ENCODE measurements at regions not wholly inside any gene's neighbourhood (a gene's known extent, or its start where the extent isn't known, plus 50 kb on each side); places are given as distances from the start of the nearest gene placed in this dataset.

DNA sequence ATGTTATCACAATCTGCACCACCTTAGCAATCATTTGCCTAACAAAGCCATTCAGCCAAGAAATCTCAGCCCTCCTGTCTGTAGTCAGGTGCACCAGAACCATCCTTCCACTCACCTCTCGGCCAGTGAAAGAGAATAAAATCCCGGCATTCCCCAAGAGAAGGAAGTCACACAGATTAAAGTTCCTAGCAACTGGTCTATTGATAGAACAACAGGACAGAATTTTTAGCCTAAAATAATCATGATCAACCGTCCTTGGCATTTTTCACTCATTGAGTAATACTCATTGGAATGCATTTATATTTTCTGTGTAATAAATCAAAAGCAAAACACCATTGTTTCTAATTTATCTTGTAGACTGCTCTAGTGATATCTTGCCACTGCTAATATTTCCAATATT, 85.7 kb upstream of the CDH4 start:
- no peak for DNase-seq (ENCODE audit: low read depth in 2 of 2, low spot score in 1 of 2)

DNA sequence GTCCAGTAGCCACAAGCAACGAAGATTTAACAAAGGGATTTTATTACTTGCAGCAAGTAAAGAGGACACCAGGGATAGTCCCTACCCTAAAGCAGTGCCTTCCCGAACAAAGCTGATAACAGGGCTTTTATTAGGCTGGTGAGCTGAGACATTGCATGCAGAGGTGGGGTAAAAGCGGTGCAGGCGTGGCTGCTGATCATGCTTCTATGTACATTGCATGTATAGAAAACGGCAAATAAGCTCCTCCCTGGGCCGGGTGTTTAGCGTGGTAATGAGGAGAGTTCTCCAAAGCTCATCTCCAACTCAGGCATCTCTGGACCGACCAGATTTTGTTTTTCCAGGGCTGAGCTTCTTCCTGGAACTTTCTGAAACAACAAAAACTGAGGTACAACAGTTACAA, 83.5 kb upstream of the CDH4 start:
- no peak for DNase-seq (ENCODE audit: low read depth in 2 of 2, low spot score in 1 of 2)

DNA sequence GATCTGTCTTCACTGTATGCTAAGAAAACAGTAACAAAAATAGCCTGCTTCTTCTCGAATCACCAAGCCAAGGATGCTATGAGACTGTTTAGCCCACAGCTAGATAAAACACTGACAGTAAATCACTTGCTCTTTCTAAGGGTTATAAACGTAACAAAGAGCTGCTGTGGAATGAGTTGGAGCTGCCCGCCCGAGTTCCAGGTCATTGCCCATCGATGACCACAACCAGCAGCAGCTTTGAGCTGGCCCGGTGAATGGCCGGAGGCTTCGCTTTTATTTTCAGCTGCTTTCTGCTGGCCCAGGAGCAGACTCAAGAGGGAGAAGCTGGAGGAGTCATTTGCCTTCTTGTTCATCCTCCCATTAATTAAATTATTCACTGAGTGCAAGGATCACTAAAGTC, 82.2 kb upstream of the CDH4 start:
- DNase-seq (ENCODE audit: low read depth in 2 of 2, low spot score in 1 of 2): no peak

- DNase-seq (ENCODE audit: low read depth in 2 of 2, low spot score in 1 of 2): no peak
Measured at GRCh38 chr20:61170496-61171320, 81.4 kb upstream of the CDH4 start.

DNA sequence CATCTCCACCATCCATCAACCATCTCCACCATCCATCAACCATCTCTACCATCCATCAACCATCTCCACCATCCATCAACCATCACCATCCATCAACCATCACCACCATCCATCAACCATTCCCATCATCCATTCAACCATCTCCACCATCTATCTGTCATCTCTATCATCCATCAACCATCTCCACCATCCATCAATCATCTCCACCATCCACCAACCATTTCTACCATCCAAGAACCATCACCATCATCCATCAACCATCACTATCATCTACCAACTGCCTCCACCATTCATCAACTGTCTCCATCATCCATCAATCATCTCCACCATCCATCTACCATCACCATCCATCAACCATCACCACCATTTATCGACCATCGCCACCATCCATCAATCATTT, 78.8 kb upstream of the CDH4 start:
- no peak for DNase-seq (ENCODE audit: low read depth in 2 of 2, low spot score in 1 of 2)

DNA sequence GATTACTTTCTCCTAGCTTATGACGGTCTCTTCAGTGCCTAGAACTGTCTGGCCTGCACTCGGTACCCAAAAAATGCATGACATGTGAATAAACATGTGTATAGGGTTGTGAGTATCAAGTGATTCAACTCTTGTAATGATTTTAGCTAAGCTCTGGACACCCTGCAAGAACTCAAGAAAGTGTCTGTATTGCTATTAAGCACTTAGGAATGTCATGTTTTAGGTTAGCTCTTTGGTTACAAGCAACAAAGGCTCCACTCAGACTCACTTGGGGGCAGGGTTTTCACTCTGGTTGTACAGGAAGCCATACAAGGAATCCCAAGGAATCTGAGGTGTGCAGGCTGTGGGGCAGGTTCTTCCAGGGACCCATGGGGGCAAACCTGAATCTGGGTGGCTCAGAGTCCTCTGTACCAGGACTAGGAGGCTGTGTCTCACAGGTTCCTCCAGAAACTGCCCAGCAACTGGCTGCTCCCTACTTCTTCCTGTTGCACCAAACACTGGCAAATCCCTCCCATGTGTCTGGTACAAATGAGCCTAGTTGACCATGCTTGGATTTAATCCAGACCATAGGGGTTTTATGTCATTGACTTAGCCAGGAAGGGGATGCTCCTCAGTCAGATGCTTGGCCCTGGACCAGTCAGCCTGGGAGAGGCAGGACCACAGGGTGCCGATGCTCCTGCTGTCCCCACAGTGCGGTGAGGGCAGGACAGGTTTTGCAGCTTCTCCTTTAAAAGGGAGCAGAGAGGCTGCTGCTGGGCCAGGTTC, 77.9 kb upstream of the CDH4 start:
- no peak for DNase-seq (ENCODE audit: low read depth in 2 of 2, low spot score in 1 of 2)

DNA sequence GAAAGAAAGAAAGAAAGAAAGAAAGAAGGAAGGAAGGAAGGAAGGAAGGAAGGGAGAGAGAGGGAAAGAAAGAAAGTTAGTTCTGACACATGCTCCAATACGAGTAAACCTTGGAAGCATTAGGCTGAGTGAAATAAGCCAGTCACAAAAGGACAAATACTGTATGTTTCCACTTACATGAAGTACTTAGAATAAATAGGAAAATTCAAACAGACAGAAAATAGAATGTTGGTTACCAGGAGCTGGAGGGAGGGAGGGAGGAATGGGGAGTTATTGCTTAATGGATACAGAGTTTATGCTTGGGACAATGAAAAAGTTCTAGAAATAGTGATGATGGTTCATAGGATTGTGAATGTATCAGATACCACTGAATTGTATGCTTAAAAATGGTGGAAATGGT, 75.2 kb upstream of the CDH4 start:
- DNase-seq (ENCODE audit: low read depth in 2 of 2, low spot score in 1 of 2): no peak

GRCh38 chr20:61178551-61179071, 73.5 kb upstream of the CDH4 start:
- no peak for DNase-seq (ENCODE audit: low read depth in 2 of 2, low spot score in 1 of 2)

- no peak for DNase-seq (ENCODE audit: low read depth in 2 of 2, low spot score in 1 of 2)
Measured at GRCh38 chr20:61184194-61184593, 67.9 kb upstream of the CDH4 start.

DNA sequence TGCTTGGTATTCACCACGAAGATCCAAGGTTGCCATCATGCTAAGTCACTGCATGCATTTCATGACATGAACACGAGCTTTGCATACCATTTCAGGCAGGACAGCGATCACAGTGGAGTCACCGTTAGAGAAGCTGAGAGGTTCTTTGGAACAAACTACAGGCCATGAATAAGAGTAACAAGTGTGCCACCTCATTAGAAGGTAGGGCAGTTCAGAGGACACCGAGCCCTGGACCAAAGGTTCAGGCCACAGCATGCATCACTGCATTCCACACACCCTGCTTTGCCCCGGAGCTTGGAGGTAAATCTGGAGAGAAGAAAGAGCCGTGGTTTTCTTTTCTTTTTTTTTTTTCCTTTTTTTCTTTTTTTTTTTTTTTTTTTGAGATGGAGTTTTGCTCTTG, 66.9 kb upstream of the CDH4 start:
- no peak for DNase-seq (ENCODE audit: low read depth in 2 of 2, low spot score in 1 of 2)

DNA sequence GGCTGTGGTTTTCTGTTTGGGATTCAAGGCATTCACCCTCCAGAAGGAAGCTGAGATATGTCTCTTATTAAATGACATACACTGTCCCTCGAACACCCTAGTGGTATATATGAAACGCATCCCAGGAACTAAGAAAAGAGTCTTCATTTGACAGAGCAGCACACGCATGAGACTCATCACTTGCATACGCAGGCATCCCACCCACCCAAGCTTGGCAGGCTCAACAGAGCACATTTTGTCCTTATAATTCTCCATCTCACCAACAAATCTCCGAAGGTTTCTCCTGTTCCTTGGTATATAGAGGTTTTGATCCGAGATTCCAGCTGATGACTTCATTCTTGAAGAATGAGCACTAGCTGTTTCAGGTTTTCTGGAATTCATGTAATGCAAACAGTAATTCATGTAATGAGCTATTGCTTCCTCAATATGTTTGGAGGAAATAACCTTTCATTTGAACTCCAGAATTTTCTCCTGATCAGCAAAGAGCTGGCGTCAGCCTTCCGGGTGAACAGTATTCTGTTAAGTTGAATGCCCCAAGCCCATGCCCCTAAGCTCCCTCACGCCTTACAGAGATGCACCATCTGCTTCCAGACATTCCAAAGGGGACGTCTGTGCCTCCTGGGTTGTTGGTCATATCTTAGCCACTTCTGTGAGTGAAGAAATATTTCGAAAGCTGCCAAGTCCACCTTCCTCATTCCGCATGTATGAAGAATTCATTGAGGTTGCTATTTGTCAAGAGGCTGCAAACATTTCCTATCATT, 66.0 kb upstream of the CDH4 start:
- no peak for DNase-seq (ENCODE audit: low read depth in 2 of 2, low spot score in 1 of 2)

DNA sequence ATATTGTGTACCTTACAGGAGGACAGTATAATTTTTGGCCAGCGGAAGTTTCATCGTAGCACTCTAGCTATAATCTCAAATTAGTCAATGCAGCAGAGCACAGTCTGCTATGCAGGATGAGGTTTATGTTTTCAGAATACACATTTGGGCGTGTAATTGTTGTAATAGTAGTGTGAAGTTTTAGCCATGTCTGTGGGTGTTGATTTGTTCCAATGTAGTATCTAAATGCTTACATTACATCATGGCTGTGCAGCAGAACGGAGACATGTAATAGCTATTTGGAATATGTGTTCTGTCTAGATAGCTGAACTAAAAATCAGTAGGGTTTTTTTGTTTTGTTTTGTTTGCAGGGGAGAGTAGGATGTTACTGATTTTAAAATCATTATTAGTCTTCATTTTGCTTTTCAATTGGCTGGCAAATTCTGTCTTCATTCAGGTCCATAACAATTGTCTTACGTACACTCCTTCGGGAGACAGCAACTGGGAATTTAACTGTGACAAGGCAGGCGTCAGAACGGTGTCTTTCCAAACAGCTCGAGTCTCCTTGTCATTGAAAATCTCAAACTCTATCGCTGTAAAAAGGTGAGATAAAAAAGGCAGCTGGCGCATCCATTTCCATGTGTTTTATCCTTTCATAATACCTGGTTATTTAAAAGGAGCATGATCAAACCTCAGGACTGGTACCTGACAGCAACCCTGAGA, 65.1 kb upstream of the CDH4 start:
- DNase-seq (ENCODE audit: low read depth in 2 of 2, low spot score in 1 of 2): no peak

DNA sequence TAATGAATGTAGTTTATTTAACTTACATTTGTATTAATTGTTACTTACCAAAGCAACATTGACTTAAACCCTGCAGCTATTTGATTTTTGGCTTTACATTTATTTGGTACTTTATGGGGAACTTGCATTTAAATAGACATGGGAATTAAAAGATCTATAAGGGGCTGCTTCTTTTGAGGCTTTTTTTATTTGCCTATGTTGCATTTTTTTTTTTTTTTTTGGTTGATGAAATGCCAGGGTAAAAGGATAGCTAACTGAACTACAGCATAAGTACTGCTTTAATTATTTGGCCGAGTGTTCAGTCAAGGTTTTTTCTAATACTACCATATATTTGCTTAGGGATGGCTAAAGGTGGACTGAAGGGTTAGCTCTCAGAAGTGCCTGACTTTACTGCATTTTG, 62.5 kb upstream of the CDH4 start:
- DNase-seq (ENCODE audit: low read depth in 2 of 2, low spot score in 1 of 2): no peak

- no peak for DNase-seq (ENCODE audit: low read depth in 2 of 2, low spot score in 1 of 2)
Measured at GRCh38 chr20:61191096-61191495, 61.0 kb upstream of the CDH4 start.

DNA sequence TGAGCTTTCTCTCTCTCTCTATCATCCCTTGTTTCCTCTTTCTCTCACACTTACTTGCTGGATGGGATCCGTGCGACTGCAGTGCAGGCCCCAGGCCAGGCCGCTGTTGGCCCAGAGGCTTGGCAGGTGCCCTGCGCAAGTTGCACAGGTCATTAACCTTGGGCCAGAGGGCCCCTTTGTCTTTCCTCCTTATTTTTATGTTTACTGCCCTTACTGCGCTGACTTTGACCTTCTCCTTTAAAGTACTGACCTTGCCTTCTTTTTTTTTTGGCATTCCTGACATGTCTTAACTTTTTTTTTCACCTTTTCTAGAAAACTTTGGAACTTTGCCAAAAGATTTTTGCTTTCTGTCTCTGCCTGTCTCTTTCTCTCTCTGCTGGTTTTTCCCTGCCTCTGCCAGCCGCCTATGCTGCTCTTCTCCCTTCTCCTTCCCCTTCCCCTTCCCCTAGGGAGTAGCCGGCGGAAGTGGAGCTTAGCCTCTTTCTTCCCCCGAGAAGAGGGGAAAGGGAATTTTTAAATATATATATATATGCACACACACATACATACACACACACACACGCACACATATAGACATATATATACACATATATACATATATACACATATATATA, 59.6 kb upstream of the CDH4 start:
- no peak for DNase-seq (ENCODE audit: low read depth in 2 of 2, low spot score in 1 of 2)

DNA sequence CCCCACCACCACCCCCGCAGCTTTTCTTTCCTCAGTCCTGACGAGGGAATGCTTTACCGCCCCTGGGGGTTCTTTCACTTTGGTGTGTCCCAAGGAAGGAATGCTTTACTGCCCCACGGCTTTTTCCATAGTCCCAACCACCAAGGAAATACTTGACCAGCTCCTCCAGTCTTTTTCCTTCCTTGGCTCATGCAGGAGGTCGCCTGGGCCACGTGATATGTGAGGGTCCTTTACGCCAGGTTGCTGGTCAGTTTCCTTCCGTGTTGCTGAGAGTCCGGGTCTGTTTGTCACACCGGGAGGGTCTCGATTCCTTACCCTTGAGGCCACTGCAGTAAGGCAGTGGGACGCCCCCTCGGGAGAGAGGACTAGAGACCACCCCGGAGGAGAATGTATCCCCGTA, 58.9 kb upstream of the CDH4 start:
- no peak for DNase-seq (ENCODE audit: low read depth in 2 of 2, low spot score in 1 of 2)
